ENCODE measurements at regions not wholly inside any gene's neighbourhood (a gene's known extent, or its start where the extent isn't known, plus 50 kb on each side); places are given as distances from the start of the nearest gene placed in this dataset.

DNA sequence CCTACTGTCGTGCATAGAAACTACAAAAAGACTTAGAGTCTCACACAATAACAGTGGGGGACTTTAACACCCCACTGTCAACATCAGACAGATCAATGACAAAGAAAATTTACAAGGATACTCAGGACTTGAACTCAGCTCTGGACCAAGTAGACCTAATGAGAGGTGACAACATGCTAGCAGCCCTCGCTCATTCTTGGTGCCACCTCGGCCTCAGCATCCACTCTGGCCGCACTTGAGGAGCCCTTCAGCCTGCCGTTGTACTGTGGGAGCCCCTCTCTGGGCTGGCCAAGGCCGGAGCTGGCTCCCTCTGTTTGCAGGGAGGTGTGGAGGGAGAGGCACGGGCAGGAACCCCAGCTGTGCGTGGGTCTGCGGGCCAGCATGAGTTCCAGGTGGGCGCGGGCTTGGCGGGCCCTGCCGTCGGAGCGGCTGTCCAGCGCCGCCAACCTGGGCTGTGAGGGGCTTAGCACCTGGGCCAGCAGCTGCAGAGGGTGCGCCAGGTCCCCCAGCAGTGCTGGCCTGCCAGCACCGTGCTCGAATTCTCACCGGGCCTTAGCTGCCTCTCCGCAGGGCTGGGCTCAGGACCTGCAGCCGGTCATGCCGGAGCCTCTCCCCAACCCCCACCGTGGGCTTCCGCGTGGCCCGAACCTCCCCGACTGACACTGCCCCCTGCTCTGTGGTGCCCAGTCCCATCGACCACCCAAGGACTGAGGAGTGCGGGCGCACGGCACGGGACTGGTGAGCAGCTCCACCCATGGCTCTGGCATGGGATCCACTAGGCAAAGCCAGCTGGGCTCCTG, 205.6 kb downstream of the FRK start:
- DNase-seq (ENCODE audit: low spot score), result no peak
- Mint-ChIP-seq H3K36me3 (ENCODE audit: low read depth, unreplicated experiment) (peaks cover 5% of the 10 kb centered on the region), H3K9me3 (ENCODE audit: unreplicated experiment) (peaks cover 11% of the 10 kb centered on the region), H3K4me3 (ENCODE audit: unreplicated experiment) (no peak overlapping the region), H3K27me3 (ENCODE audit: unreplicated experiment) (peaks cover 1% of the 10 kb centered on the region), H3K4me1 (ENCODE audit: unreplicated experiment) (no peaks in the 10 kb centered on the region), H3K27ac (ENCODE audit: unreplicated experiment) (no peak overlapping the region)
- TF ChIP-seq, protein P1, sequence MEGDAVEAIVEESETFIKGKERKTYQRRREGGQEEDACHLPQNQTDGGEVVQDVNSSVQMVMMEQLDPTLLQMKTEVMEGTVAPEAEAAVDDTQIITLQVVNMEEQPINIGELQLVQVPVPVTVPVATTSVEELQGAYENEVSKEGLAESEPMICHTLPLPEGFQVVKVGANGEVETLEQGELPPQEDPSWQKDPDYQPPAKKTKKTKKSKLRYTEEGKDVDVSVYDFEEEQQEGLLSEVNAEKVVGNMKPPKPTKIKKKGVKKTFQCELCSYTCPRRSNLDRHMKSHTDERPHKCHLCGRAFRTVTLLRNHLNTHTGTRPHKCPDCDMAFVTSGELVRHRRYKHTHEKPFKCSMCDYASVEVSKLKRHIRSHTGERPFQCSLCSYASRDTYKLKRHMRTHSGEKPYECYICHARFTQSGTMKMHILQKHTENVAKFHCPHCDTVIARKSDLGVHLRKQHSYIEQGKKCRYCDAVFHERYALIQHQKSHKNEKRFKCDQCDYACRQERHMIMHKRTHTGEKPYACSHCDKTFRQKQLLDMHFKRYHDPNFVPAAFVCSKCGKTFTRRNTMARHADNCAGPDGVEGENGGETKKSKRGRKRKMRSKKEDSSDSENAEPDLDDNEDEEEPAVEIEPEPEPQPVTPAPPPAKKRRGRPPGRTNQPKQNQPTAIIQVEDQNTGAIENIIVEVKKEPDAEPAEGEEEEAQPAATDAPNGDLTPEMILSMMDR (IDR thresholded peaks at IDR 0.05; ENCODE audit: unreplicated experiment), result no peak

- Mint-ChIP-seq H3K27me3 (ENCODE audit: unreplicated experiment) (no peaks in the 10 kb centered on the region), H3K4me1 (ENCODE audit: unreplicated experiment) (no peaks in the 10 kb centered on the region), H3K36me3 (ENCODE audit: low read depth, unreplicated experiment) (no peaks in the 10 kb centered on the region), H3K4me3 (ENCODE audit: unreplicated experiment) (no peak overlapping the region), H3K9me3 (ENCODE audit: unreplicated experiment) (no peaks in the 10 kb centered on the region), H3K27ac (ENCODE audit: unreplicated experiment) (no peak overlapping the region)
- no peak for DNase-seq (ENCODE audit: low spot score)
- TF ChIP-seq, protein P1 (IDR thresholded peaks at IDR 0.05; ENCODE audit: unreplicated experiment), result no peak
These were observed 213.0 kb downstream of the FRK start for GRCh38 chr6:115847671-115848070.

DNA sequence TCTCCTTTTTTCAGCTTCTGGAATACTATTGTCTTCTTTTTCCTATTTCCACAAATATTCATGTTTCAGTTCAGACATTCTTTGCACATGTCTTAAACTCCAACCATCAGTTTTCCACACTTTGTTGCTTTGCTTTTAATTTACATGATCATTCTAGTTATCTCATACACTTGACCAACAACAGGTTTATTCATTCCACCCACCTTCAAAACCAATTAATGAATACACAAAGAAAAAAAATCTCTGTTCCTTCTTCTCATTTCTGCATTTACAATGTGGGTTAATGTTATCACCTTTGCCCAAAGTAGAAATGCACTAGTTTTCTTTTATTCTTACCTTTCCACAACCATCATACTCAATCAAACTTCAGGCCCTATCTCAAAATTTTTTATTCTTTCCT, 216.7 kb downstream of the FRK start:
- no peaks in the 10 kb centered on the region for H3K36me3 Mint-ChIP-seq (ENCODE audit: low read depth, unreplicated experiment)
- no peaks in the 10 kb centered on the region for H3K9me3 Mint-ChIP-seq (ENCODE audit: unreplicated experiment)
- H3K4me3 Mint-ChIP-seq (ENCODE audit: unreplicated experiment), result no peak overlapping the region
- DNase-seq (ENCODE audit: low spot score), result no peak
- no peaks in the 10 kb centered on the region for H3K27me3 Mint-ChIP-seq (ENCODE audit: unreplicated experiment)
- TF ChIP-seq, protein P1 (IDR thresholded peaks at IDR 0.05; ENCODE audit: unreplicated experiment), result no peak
- H3K27ac Mint-ChIP-seq (ENCODE audit: unreplicated experiment), result no peak overlapping the region
- no peaks in the 10 kb centered on the region for H3K4me1 Mint-ChIP-seq (ENCODE audit: unreplicated experiment)

- DNase-seq (ENCODE audit: low spot score), result no peak
These were observed 218.4 kb downstream of the FRK start for GRCh38 chr6:115842338-115842737.

More at GRCh38 chr6:115842338-115842737, 218.4 kb downstream of the FRK start:
- Mint-ChIP-seq H3K4me3 (ENCODE audit: unreplicated experiment) (no peak overlapping the region), H3K4me1 (ENCODE audit: unreplicated experiment) (no peaks in the 10 kb centered on the region), H3K36me3 (ENCODE audit: low read depth, unreplicated experiment) (no peaks in the 10 kb centered on the region), H3K27me3 (ENCODE audit: unreplicated experiment) (peaks cover under 1% of the 10 kb centered on the region), H3K9me3 (ENCODE audit: unreplicated experiment) (no peaks in the 10 kb centered on the region), H3K27ac (ENCODE audit: unreplicated experiment) (no peak overlapping the region)
- TF ChIP-seq, protein P1 (IDR thresholded peaks at IDR 0.05; ENCODE audit: unreplicated experiment), result no peak

Data from endothelial cell (in vitro differentiated cells).